ENCODE measurements at regions not wholly inside any gene's neighbourhood (a gene's known extent, or its start where the extent isn't known, plus 50 kb on each side); places are given as distances from the start of the nearest gene placed in this dataset.

- TF ChIP-seq EZH2phosphoT487 (IDR thresholded peaks at IDR 0.05; ENCODE audit: borderline replicate concordance) (no peak), EZH2 (IDR thresholded peaks at IDR 0.05) (no peak), RAD21 (IDR thresholded peaks at IDR 0.05; ENCODE audit: low read depth) (no peak)
Observed at GRCh38 chr5:174552428-174552827, 172.0 kb upstream of the MSX2 start.

Measured in HCT116 (cell line).